Activated CD4-positive, alpha-beta memory T cell treated with anti-CD3 and anti-CD28 coated beads for 36 hours (primary cell): ENCODE measurements at regions not wholly inside any gene's neighbourhood (a gene's known extent, or its start where the extent isn't known, plus 50 kb on each side); places are given as distances from the start of the nearest gene placed in this dataset.

Source experiments
- CTCF ChIA-PET: fragments of 350-600 bp; sonication (Branson Sonifier 250); formaldehyde crosslinking; loops from one replicate; lab custom pipeline; 2021; ENCODE audit warnings: antibody characterized with exemption, inconsistent platforms; lab: Charles Lee
- POLR2A ChIA-PET: fragments of 350-600 bp; sonication (Branson Sonifier 250); formaldehyde crosslinking; loops from one replicate; lab custom pipeline; 2021; ENCODE audit warnings: antibody characterized with exemption; lab: Charles Lee
- DNase-seq: peaks from one replicate; pipeline ENCODE4 v3.0.0-alpha.2; 2020
- H3K27ac Mint-ChIP-seq: one replicate; pipeline ENCODE4 v1.8.0; 2021; ENCODE audit warnings: mixed read lengths
- H3K27me3 Mint-ChIP-seq: one replicate; pipeline ENCODE4 v1.8.0; 2021; ENCODE audit warnings: mixed read lengths
- H3K36me3 Mint-ChIP-seq: one replicate; pipeline ENCODE4 v1.8.0; 2021; ENCODE audit warnings: mixed read lengths
- H3K4me1 Mint-ChIP-seq: one replicate; pipeline ENCODE4 v1.8.0; 2021; ENCODE audit warnings: low read depth, mixed read lengths
- H3K4me3 Mint-ChIP-seq: one replicate; pipeline ENCODE4 v1.8.0; 2021; ENCODE audit warnings: mild to moderate bottlenecking, mixed read lengths
- H3K9me3 Mint-ChIP-seq: one replicate; pipeline ENCODE4 v1.8.0; 2021; ENCODE audit warnings: mixed read lengths
- intact Hi-C: fragments of 100-400 bp; cut with micrococcal nuclease; formaldehyde crosslinking; loops from one replicate; pipeline ENCODE4 v1.15.1; 2023

GRCh38 chr1:209241487-209241886 lies 342.0 kb upstream of the CAMK1G start:
- CTCF ChIA-PET = interaction anchor here (1.1 kb wide), 1 partner anchor 10 kb away, joined by 4 read pairs; no protein-coding TSS in a partner anchor

GRCh38 chr1:209248649-209249279 lies 334.8 kb upstream of the CAMK1G start:
- Mint-ChIP-seq H3K27ac (no peak overlapping the region), H3K9me3 (no peaks in the 10 kb centered on the region), H3K36me3 (no peaks in the 10 kb centered on the region), H3K4me1 (no peaks in the 10 kb centered on the region), H3K27me3 (no peaks in the 10 kb centered on the region), H3K4me3 (no peak overlapping the region)
- peak; percentile 46 for DNase-seq
- ChIA-PET CTCF (interaction anchor here (0.5 to 3.9 kb wide), 28 partner anchors 8 to 1227 kb away, joined by 3 to 29 read pairs (median 4); partner anchors contain the start of gene PLXNA2), POLR2A (no interaction called here)
- intact Hi-C loops = no loop called here

More at GRCh38 chr1:209241487-209241886, 342.0 kb upstream of the CAMK1G start:
- Mint-ChIP-seq H3K27ac (no peak overlapping the region), H3K27me3 (no peaks in the 10 kb centered on the region), H3K4me3 (no peak overlapping the region), H3K9me3 (no peaks in the 10 kb centered on the region), H3K4me1 (no peaks in the 10 kb centered on the region), H3K36me3 (no peaks in the 10 kb centered on the region)
- intact Hi-C loops = no loop called here
- POLR2A ChIA-PET = no interaction called here
- no peak for DNase-seq

GRCh38 chr1:209249280-209249670 lies 334.2 kb upstream of the CAMK1G start:
- H3K4me3 Mint-ChIP-seq = no peak overlapping the region
- no peaks in the 10 kb centered on the region for H3K27me3 Mint-ChIP-seq
- H3K4me1 Mint-ChIP-seq = no peaks in the 10 kb centered on the region
- CTCF ChIA-PET = interaction anchor here (0.5 to 3.9 kb wide), 29 partner anchors 8 to 1228 kb away, joined by 3 to 29 read pairs (median 4); partner anchors contain the start of gene PLXNA2
- POLR2A ChIA-PET = no interaction called here
- intact Hi-C loops = no loop called here
- H3K9me3 Mint-ChIP-seq = no peaks in the 10 kb centered on the region
- no peak for DNase-seq
- no peaks in the 10 kb centered on the region for H3K36me3 Mint-ChIP-seq
- no peak overlapping the region for H3K27ac Mint-ChIP-seq

GRCh38 chr1:209249785-209250440 lies 333.6 kb upstream of the CAMK1G start:
- no peaks in the 10 kb centered on the region for H3K4me1 Mint-ChIP-seq
- no peaks in the 10 kb centered on the region for H3K27me3 Mint-ChIP-seq
- H3K27ac Mint-ChIP-seq = no peak overlapping the region
- H3K36me3 Mint-ChIP-seq = no peaks in the 10 kb centered on the region
- H3K4me3 Mint-ChIP-seq = no peak overlapping the region
- H3K9me3 Mint-ChIP-seq = no peaks in the 10 kb centered on the region
- POLR2A ChIA-PET = no interaction called here
- CTCF ChIA-PET = interaction anchor here (0.7 to 3.9 kb wide), 13 partner anchors 10 to 1006 kb away, joined by 3 to 29 read pairs (median 5); partner anchors contain the start of gene PLXNA2
- no peak for DNase-seq
- intact Hi-C loops = no loop called here

GRCh38 chr1:209250861-209251636 lies 332.5 kb upstream of the CAMK1G start:
- POLR2A ChIA-PET = no interaction called here
- intact Hi-C loops = no loop called here
- Mint-ChIP-seq H3K4me1 (no peaks in the 10 kb centered on the region), H3K36me3 (no peaks in the 10 kb centered on the region), H3K27ac (no peak overlapping the region), H3K9me3 (no peaks in the 10 kb centered on the region), H3K4me3 (no peak overlapping the region), H3K27me3 (peaks cover 2% of the 10 kb centered on the region)
- DNase-seq = no peak
- CTCF ChIA-PET = interaction anchor here (1.3 to 2.3 kb wide), 4 partner anchors 9 to 599 kb away, joined by 3 to 7 read pairs (median 4); no protein-coding TSS in a partner anchor

- Mint-ChIP-seq H3K4me3 (no peak overlapping the region), H3K36me3 (no peaks in the 10 kb centered on the region), H3K9me3 (peaks cover 21% of the 10 kb centered on the region), H3K4me1 (no peaks in the 10 kb centered on the region), H3K27ac (no peak overlapping the region), H3K27me3 (peaks cover 4% of the 10 kb centered on the region)
- POLR2A ChIA-PET = no interaction called here
- DNase-seq = no peak
- intact Hi-C loops = no loop called here
- CTCF ChIA-PET = interaction anchor here (1.6 kb wide), 1 partner anchor 8 kb away, joined by 3 read pairs; no protein-coding TSS in a partner anchor
Observed at GRCh38 chr1:209256766-209257350, 326.7 kb upstream of the CAMK1G start.

GRCh38 chr1:209257454-209257853 lies 326.1 kb upstream of the CAMK1G start:
- ChIA-PET POLR2A (no interaction called here), CTCF (interaction anchor here (1.6 kb wide), 1 partner anchor 9 kb away, joined by 3 read pairs; no protein-coding TSS in a partner anchor)
- intact Hi-C loops = no loop called here
- no peaks in the 10 kb centered on the region for H3K36me3 Mint-ChIP-seq
- DNase-seq = no peak
- peaks cover 21% of the 10 kb centered on the region for H3K9me3 Mint-ChIP-seq
- H3K4me3 Mint-ChIP-seq = no peak overlapping the region
- peaks cover 4% of the 10 kb centered on the region for H3K27me3 Mint-ChIP-seq
- H3K27ac Mint-ChIP-seq = no peak overlapping the region
- no peaks in the 10 kb centered on the region for H3K4me1 Mint-ChIP-seq

- POLR2A ChIA-PET = no interaction called here
- CTCF ChIA-PET = interaction anchor here (0.8 to 2.3 kb wide), 2 partner anchors 10 to 12 kb away, joined by 3 to 7 read pairs; no protein-coding TSS in a partner anchor
- Mint-ChIP-seq H3K9me3 (peaks cover 21% of the 10 kb centered on the region), H3K27ac (no peak overlapping the region), H3K27me3 (peaks cover 4% of the 10 kb centered on the region), H3K4me1 (no peaks in the 10 kb centered on the region), H3K36me3 (no peaks in the 10 kb centered on the region), H3K4me3 (no peak overlapping the region)
- no peak for DNase-seq
- intact Hi-C loops = no loop called here
Observed at GRCh38 chr1:209260136-209260535, 323.4 kb upstream of the CAMK1G start.

- H3K4me1 Mint-ChIP-seq = no peaks in the 10 kb centered on the region
- POLR2A ChIA-PET = no interaction called here
- CTCF ChIA-PET = interaction anchor here (1.9 kb wide), 1 partner anchor 14 kb away, joined by 7 read pairs; no protein-coding TSS in a partner anchor
- H3K27ac Mint-ChIP-seq = no peak overlapping the region
- peaks cover 12% of the 10 kb centered on the region for H3K9me3 Mint-ChIP-seq
- no peak overlapping the region for H3K4me3 Mint-ChIP-seq
- no peak for DNase-seq
- H3K36me3 Mint-ChIP-seq = no peaks in the 10 kb centered on the region
- intact Hi-C loops = no loop called here
- H3K27me3 Mint-ChIP-seq = peaks cover 8% of the 10 kb centered on the region
Observed at GRCh38 chr1:209262631-209263030, 320.9 kb upstream of the CAMK1G start.

GRCh38 chr1:209265301-209265700 lies 318.2 kb upstream of the CAMK1G start:
- no peak overlapping the region for H3K27ac Mint-ChIP-seq
- H3K4me1 Mint-ChIP-seq = no peaks in the 10 kb centered on the region
- POLR2A ChIA-PET = no interaction called here

GRCh38 chr1:209266590-209267205 lies 316.8 kb upstream of the CAMK1G start:
- Mint-ChIP-seq H3K27ac (no peak overlapping the region), H3K9me3 (no peaks in the 10 kb centered on the region), H3K4me1 (no peaks in the 10 kb centered on the region), H3K36me3 (no peaks in the 10 kb centered on the region), H3K27me3 (peaks cover 6% of the 10 kb centered on the region), H3K4me3 (no peak overlapping the region)
- DNase-seq = no peak
- intact Hi-C loops = no loop called here
- POLR2A ChIA-PET = no interaction called here
- CTCF ChIA-PET = interaction anchor here (1.3 kb wide), 1 partner anchor 18 kb away, joined by 5 read pairs; no protein-coding TSS in a partner anchor

More at GRCh38 chr1:209265301-209265700, 318.2 kb upstream of the CAMK1G start:
- Mint-ChIP-seq H3K27me3 (peaks cover 6% of the 10 kb centered on the region), H3K9me3 (no peaks in the 10 kb centered on the region), H3K4me3 (no peak overlapping the region), H3K36me3 (no peaks in the 10 kb centered on the region)
- intact Hi-C loops = no loop called here
- no peak for DNase-seq
- CTCF ChIA-PET = no interaction called here
